ENCODE measurements at regions not wholly inside any gene's neighbourhood (a gene's known extent, or its start where the extent isn't known, plus 50 kb on each side); places are given as distances from the start of the nearest gene placed in this dataset.

DNA sequence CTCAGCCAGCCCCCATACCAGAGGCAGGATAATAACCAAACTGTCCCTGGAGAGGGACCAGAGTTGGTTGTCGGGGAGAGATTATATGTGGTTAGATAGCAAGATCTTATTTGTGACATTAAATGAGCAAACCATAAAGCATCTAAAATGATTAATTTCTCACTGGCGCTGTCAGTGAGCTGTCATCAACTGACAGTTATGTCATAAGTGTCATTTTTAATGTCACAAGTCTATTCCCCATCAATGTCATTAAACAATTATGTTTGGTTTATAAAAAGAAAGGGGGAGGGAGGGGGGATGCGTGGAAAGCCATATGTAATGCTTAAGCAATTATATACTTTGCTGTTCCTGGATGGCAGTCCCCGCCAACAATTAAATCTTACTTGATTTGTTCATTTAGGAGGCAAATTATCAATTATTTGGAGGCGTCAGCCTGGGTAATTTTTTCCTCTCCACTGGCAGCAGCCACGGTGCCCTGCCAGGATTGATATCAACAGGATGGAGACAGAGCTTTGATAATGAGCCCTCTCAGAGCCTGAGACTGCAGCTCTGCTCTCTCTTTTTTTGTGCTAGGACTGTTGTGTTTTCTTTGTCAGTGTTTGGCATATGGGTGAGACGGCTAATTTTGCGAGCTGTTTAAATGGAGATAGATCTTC is 333.6 kb upstream of the CAMK1G start:
- Histone ChIP-seq H3K27me3 (ENCODE audit: control insufficient read depth, insufficient read depth, low read length) (no peaks in the 10 kb centered on the region), H3K9ac (ENCODE audit: low read length in 3 of 3) (no peak overlapping the region), H3K9me3 (ENCODE audit: control insufficient read depth in 2 of 3, insufficient read depth in 1 of 3, low read length in 3 of 3) (no peaks in the 10 kb centered on the region), H3K4me3 (ENCODE audit: low read length in 3 of 3) (no peak overlapping the region), H3K36me3 (ENCODE audit: control insufficient read depth in 2 of 3, insufficient read depth in 3 of 3, low read length in 3 of 3) (no peaks in the 10 kb centered on the region), H3K4me1 (ENCODE audit: control insufficient read depth in 2 of 3, insufficient read depth in 2 of 3, low read depth in 1 of 3, low read length in 3 of 3) (no peaks in the 10 kb centered on the region), H3K27ac (ENCODE audit: low read depth in 2 of 2, low read length in 2 of 2) (no peak overlapping the region)
- intact Hi-C loops (cut with DNase I) = no loop called here
- DNase-seq (no peak), FAIRE-seq (no peak)
- TF ChIP-seq, protein P1, sequence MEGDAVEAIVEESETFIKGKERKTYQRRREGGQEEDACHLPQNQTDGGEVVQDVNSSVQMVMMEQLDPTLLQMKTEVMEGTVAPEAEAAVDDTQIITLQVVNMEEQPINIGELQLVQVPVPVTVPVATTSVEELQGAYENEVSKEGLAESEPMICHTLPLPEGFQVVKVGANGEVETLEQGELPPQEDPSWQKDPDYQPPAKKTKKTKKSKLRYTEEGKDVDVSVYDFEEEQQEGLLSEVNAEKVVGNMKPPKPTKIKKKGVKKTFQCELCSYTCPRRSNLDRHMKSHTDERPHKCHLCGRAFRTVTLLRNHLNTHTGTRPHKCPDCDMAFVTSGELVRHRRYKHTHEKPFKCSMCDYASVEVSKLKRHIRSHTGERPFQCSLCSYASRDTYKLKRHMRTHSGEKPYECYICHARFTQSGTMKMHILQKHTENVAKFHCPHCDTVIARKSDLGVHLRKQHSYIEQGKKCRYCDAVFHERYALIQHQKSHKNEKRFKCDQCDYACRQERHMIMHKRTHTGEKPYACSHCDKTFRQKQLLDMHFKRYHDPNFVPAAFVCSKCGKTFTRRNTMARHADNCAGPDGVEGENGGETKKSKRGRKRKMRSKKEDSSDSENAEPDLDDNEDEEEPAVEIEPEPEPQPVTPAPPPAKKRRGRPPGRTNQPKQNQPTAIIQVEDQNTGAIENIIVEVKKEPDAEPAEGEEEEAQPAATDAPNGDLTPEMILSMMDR (IDR thresholded peaks at IDR 0.05; ENCODE audit: borderline replicate concordance, extremely low read depth, insufficient read depth) = no peak

DNA sequence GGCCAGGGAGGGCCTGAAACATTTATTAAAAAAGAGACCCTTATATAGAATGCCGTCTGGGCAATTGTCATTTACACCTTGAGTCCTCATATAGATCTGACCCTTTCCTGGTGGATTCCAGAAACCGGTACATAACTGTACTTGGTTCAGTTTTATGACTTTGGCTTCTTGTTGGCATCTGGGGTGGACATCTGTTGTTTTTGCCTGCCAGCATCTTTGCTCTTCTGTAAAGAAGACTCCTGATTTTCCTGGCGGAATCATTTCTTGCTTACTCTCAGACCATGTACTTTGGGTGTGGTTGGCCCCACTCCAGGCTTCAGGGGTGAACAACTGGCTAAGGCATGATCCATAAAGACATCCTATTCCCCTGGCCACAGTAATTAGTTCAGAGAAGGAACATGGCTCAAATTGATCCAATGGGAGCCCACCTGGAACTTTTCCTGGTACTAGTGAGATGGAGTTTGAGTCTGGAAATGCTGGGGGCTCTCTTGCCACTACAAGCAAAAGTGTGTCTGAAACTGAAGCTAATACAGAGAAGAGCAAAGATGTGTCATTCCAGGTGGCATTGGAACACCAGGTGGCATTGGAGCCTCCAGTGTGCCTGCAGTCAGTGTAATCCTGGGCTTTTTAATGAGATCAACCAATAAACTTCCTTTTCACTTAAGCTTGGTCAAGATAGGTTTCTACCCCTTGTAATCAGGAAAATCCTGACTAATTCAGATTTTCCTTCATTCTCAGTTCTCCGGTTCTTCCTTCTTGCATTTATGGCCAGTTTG is 332.5 kb upstream of the CAMK1G start:
- intact Hi-C loops (cut with DNase I) = no loop called here
- TF ChIP-seq, protein P1 (IDR thresholded peaks at IDR 0.05; ENCODE audit: borderline replicate concordance, extremely low read depth, insufficient read depth) = no peak
- no peaks in the 10 kb centered on the region for H3K4me1 ChIP-seq (ENCODE audit: control insufficient read depth in 2 of 3, insufficient read depth in 2 of 3, low read depth in 1 of 3, low read length in 3 of 3)
- no peak for FAIRE-seq
- H3K27ac ChIP-seq (ENCODE audit: low read depth in 2 of 2, low read length in 2 of 2) = no peak overlapping the region
- H3K27me3 ChIP-seq (ENCODE audit: control insufficient read depth, insufficient read depth, low read length) = no peaks in the 10 kb centered on the region
- no peaks in the 10 kb centered on the region for H3K36me3 ChIP-seq (ENCODE audit: control insufficient read depth in 2 of 3, insufficient read depth in 3 of 3, low read length in 3 of 3)
- H3K9me3 ChIP-seq (ENCODE audit: control insufficient read depth in 2 of 3, insufficient read depth in 1 of 3, low read length in 3 of 3) = no peaks in the 10 kb centered on the region
- H3K9ac ChIP-seq (ENCODE audit: low read length in 3 of 3) = no peak overlapping the region
- H3K4me3 ChIP-seq (ENCODE audit: low read length in 3 of 3) = no peak overlapping the region
- no peak for DNase-seq

DNA sequence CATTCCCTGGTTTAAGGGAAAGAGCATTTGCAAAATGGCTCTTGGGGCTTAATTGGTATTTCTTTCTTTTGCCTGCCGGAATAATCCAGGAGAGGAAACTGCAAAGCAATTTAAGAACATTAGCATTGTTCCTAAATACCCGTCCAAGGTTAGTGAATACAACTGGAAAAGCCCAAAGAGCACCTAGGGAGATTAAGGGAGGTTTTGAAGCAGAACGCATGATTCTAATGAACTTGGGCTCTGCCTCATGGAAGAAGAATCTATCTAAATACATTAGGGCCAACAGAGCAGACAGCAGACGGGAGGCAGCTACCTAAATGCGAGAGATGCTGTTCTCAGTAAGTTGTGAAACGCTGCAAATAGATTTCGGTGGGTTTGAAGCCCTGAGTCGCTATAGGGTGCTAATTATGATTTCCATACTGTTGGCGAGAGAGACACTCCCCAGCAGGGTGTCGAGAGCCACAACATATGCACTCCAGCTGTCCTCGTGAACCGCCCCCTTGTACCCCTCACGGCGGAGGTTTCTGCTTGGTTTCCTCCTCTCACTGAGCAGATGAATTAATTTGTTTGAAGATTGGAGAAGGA is 326.7 kb upstream of the CAMK1G start:
- FAIRE-seq (no peak), DNase-seq (no peak)
- Histone ChIP-seq H3K9me3 (ENCODE audit: control insufficient read depth in 2 of 3, insufficient read depth in 1 of 3, low read length in 3 of 3) (peaks cover 0 to 3% (median 0%) of the 10 kb centered on the region in 3 donors), H3K9ac (ENCODE audit: low read length in 3 of 3) (no peak overlapping the region), H3K27ac (ENCODE audit: low read depth in 2 of 2, low read length in 2 of 2) (no peak overlapping the region), H3K36me3 (ENCODE audit: control insufficient read depth in 2 of 3, insufficient read depth in 3 of 3, low read length in 3 of 3) (no peaks in the 10 kb centered on the region), H3K27me3 (ENCODE audit: control insufficient read depth, insufficient read depth, low read length) (no peaks in the 10 kb centered on the region), H3K4me3 (ENCODE audit: low read length in 3 of 3) (no peak overlapping the region), H3K4me1 (ENCODE audit: control insufficient read depth in 2 of 3, insufficient read depth in 2 of 3, low read depth in 1 of 3, low read length in 3 of 3) (no peaks in the 10 kb centered on the region)
- intact Hi-C loops (cut with DNase I) = no loop called here
- TF ChIP-seq, protein P1 (IDR thresholded peaks at IDR 0.05; ENCODE audit: borderline replicate concordance, extremely low read depth, insufficient read depth) = no peak
